SU-DHL-6 (cell line): ENCODE measurements at regions not wholly inside any gene's neighbourhood (a gene's known extent, or its start where the extent isn't known, plus 50 kb on each side); places are given as distances from the start of the nearest gene placed in this dataset.

Experiments
- H2AFZ ChIP-seq: fragments of 200-600 bp; sonication (generic); 2 replicates; pipeline ENCODE4 v1.6.1; 2014; ENCODE audit warnings: low read depth, mild to moderate bottlenecking, moderate library complexity, mixed read lengths, antibody characterized with exemption, low read length; ENCODE audit not compliant: severe bottlenecking
- H3F3A ChIP-seq: fragments of 200-600 bp; shearing (Covaris generic); 2 replicates; pipeline ENCODE4 v1.6.0; 2016; ENCODE audit warnings: antibody characterized with exemption, mild to moderate bottlenecking; ENCODE audit not compliant: insufficient read depth
- H3K27ac ChIP-seq: fragments of 200-600 bp; sonication (generic); 2 replicates; pipeline ENCODE4 v1.5.1; 2016; ENCODE audit warnings: low read depth, mild to moderate bottlenecking, low read length, moderate library complexity, mixed read lengths
- H3K27me3 ChIP-seq: fragments of 200-600 bp; sonication (generic), shearing (Covaris generic); 2 replicates; pipeline ENCODE4 v1.6.0; 2014; ENCODE audit warnings: mild to moderate bottlenecking, low read length
- H3K36me3 ChIP-seq: fragments of 200-600 bp; sonication (generic); 2 replicates; pipeline ENCODE4 v1.6.1; 2014; ENCODE audit warnings: mild to moderate bottlenecking, low read length, mixed read lengths
- H3K4me2 ChIP-seq: fragments of 300-600, 200-600 bp; shearing (Covaris generic), sonication (generic); 2 replicates; pipeline ENCODE4 v1.6.0; 2014; ENCODE audit warnings: low read length, low read depth, mild to moderate bottlenecking; ENCODE audit not compliant: poor library complexity, severe bottlenecking
- H3K4me3 ChIP-seq: fragments of 200-600 bp; sonication (generic); 2 replicates; pipeline ENCODE4 v1.5.1; 2014; ENCODE audit warnings: antibody characterized with exemption, low read length, mild to moderate bottlenecking, mixed read lengths; ENCODE audit not compliant: insufficient read depth, poor library complexity, severe bottlenecking
- H3K79me2 ChIP-seq: fragments of 200-600 bp; sonication (generic); 2 replicates; pipeline ENCODE4 v1.6.1; 2014; ENCODE audit warnings: mild to moderate bottlenecking, low read length, moderate library complexity; ENCODE audit not compliant: insufficient read depth
- H3K9ac ChIP-seq: fragments of 200-600 bp; sonication (generic); 2 replicates; pipeline ENCODE4 v1.7.0; 2014; ENCODE audit warnings: mild to moderate bottlenecking, low read length
- H3K9me2 ChIP-seq: fragments of 200-600 bp; sonication (generic); replicated peaks from 2 replicates; pipeline ENCODE4 v1.6.1; 2014; ENCODE audit warnings: low read length; ENCODE audit not compliant: insufficient read depth
- H3K9me3 ChIP-seq: fragments of 200-600 bp; sonication (generic); 2 replicates; pipeline ENCODE4 v1.6.1; 2014; ENCODE audit warnings: low read length, mixed read lengths; ENCODE audit not compliant: insufficient read depth
- H4K20me1 ChIP-seq: fragments of 200-600 bp; sonication (generic); 2 replicates; pipeline ENCODE4 v1.6.1; 2014; ENCODE audit warnings: low read depth, mild to moderate bottlenecking, antibody characterized with exemption, low read length, moderate library complexity, mixed read lengths
- EZH2phosphoT487 ChIP-seq: fragments of 200-600 bp; sonication (generic), shearing (Covaris generic); conservative IDR thresholded peaks from 2 replicates; pipeline ENCODE4 v1.6.1; 2018; ENCODE audit warnings: mild to moderate bottlenecking, antibody characterized with exemption, low read length, moderate library complexity, mixed read lengths
- TF ChIP-seq, protein P1 (sequence below): fragments of 200-600 bp; sonication (generic); IDR thresholded peaks from one replicate; pipeline ENCODE4 v1.5.1; 2017; ENCODE audit warnings: antibody characterized with exemption, mild to moderate bottlenecking, low read length, moderate library complexity; ENCODE audit not compliant: insufficient read depth, poor library complexity, severe bottlenecking

DNA sequence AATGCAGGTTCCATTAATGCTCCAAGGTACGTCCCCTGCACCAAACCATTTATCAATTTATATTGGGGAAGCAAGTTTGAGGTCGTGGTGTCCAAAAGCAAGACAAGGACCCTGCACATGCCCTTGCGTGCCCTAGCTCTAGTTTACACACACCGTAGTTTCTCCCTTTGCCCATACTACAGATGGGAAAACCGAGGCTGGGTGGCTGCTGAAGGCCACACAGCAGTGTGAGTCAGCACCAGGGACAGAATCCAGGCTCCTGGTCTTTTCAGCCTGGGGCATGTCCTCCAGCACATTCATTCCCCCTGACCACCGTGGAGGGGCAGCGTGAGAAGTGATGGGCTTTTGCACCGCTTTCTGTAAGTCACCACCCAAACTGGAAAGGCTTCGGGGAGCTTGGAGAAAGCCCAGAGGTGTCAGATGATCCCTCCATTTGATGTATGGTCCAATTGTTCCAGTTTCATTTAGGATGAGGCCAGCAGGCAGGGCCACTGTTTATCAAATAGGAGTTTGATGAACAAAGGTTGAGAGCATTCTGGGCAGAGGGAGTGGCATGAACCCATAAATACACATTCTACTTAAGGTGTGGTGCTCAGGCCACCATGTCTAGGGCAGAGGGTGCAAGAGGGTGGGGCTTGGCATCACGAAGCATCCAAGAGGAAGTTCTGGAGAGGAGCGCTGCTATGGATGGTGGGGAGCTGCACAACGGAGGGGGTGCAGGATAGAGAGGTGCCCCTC is 274.1 kb downstream of the HAUS1 start:
- H3K36me3 ChIP-seq = no peaks in the 10 kb centered on the region
- no peak overlapping the region for H3K4me2 ChIP-seq
- no peaks in the 10 kb centered on the region for H3K9me2 ChIP-seq
- no peaks in the 10 kb centered on the region for H4K20me1 ChIP-seq
- no peaks in the 10 kb centered on the region for H3K79me2 ChIP-seq
- no peaks in the 10 kb centered on the region for H3F3A ChIP-seq
- TF ChIP-seq, protein P1, sequence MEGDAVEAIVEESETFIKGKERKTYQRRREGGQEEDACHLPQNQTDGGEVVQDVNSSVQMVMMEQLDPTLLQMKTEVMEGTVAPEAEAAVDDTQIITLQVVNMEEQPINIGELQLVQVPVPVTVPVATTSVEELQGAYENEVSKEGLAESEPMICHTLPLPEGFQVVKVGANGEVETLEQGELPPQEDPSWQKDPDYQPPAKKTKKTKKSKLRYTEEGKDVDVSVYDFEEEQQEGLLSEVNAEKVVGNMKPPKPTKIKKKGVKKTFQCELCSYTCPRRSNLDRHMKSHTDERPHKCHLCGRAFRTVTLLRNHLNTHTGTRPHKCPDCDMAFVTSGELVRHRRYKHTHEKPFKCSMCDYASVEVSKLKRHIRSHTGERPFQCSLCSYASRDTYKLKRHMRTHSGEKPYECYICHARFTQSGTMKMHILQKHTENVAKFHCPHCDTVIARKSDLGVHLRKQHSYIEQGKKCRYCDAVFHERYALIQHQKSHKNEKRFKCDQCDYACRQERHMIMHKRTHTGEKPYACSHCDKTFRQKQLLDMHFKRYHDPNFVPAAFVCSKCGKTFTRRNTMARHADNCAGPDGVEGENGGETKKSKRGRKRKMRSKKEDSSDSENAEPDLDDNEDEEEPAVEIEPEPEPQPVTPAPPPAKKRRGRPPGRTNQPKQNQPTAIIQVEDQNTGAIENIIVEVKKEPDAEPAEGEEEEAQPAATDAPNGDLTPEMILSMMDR = no peak
- TF ChIP-seq EZH2phosphoT487 = no peak
- H2AFZ ChIP-seq = no peak overlapping the region
- H3K9ac ChIP-seq = no peak overlapping the region
- no peak overlapping the region for H3K4me3 ChIP-seq
- H3K9me3 ChIP-seq = no peaks in the 10 kb centered on the region
- H3K27me3 ChIP-seq = no peaks in the 10 kb centered on the region
- H3K27ac ChIP-seq = no peak overlapping the region

DNA sequence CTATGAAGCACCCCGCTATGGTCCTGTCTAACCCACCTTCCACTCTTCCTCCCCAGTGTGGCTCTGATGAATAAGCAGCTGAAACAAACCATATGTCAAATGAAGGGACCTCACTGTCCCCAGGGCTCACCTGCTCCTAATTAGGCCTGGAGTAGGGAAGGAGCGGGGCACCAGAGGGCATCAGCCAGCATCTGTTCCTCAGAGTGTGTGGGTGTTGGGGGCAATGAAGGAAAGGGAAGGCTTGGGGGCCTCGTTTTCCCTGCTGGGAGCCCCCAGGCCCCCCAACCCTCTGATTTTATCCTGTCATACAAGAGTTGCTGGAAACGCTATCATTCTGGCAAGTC is 274.7 kb downstream of the HAUS1 start:
- Histone ChIP-seq H3K4me2 (no peak overlapping the region), H3K27ac (no peak overlapping the region), H3K27me3 (no peaks in the 10 kb centered on the region), H3K9me3 (no peaks in the 10 kb centered on the region), H2AFZ (no peak overlapping the region), H3K9me2 (no peaks in the 10 kb centered on the region), H3K79me2 (no peaks in the 10 kb centered on the region), H3K4me3 (no peak overlapping the region), H3F3A (no peaks in the 10 kb centered on the region), H3K36me3 (no peaks in the 10 kb centered on the region), H3K9ac (no peak overlapping the region), H4K20me1 (no peaks in the 10 kb centered on the region)
- TF ChIP-seq, protein P1 = no peak
- no peak for TF ChIP-seq EZH2phosphoT487

DNA sequence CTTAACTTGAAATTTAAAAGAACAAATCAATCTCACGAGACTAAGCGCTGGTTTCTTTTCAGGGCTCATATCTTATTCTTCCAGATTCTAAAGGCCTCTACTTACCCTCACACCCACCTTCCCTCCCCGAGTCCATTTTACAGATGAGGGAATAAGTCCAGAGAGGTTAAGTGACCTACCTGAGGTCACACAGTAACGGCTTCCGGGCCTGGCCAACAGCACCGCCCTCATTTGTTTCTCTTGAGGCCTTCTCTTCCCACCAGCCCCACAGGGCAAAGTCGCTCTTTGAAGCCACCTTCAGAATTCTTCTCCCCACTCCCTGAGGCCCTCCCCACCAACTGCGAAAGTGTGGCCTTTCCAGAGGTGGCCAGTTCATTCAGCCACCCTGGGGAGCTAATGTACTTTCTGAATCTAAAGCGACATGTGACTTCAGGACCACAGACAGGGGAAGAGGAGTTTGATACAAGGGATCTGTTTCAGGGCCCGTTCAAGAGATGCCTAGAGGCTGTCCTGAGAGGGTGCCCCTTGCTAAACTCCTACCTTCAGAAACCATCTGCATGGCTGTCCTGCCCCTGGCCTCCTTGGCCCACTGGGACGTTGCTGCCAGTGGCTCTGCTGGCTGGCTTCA is 275.3 kb downstream of the HAUS1 start:
- TF ChIP-seq EZH2phosphoT487 = no peak
- TF ChIP-seq, protein P1 = no peak
- H4K20me1 ChIP-seq = no peaks in the 10 kb centered on the region
- no peaks in the 10 kb centered on the region for H3F3A ChIP-seq
- no peaks in the 10 kb centered on the region for H3K9me3 ChIP-seq
- H3K4me3 ChIP-seq = no peak overlapping the region
- no peaks in the 10 kb centered on the region for H3K36me3 ChIP-seq
- H3K79me2 ChIP-seq = no peaks in the 10 kb centered on the region
- no peaks in the 10 kb centered on the region for H3K9me2 ChIP-seq
- no peak overlapping the region for H2AFZ ChIP-seq
- H3K4me2 ChIP-seq = no peak overlapping the region
- H3K27ac ChIP-seq = no peak overlapping the region
- no peak overlapping the region for H3K9ac ChIP-seq
- no peaks in the 10 kb centered on the region for H3K27me3 ChIP-seq
